WTC11 (cell line): ENCODE measurements at regions not wholly inside any gene's neighbourhood (a gene's known extent, or its start where the extent isn't known, plus 50 kb on each side); places are given as distances from the start of the nearest gene placed in this dataset.

Source experiments
- ATAC-seq: fragments of 200-7000 bp; cut with Tn5 transposase; 2 replicates; pipeline ENCODE4 v1.10.0; 2021; ENCODE audit warnings: mild to moderate bottlenecking, moderate library complexity
- CTCF ChIA-PET: fragments of 300-600 bp; sonication (Branson Sonifier 250); formaldehyde crosslinking; loops from one replicate; lab custom pipeline; 2021; ENCODE audit warnings: antibody characterized with exemption; lab: Charles Lee
- POLR2A ChIA-PET: fragments of 350-600 bp; sonication (Branson Sonifier 250); formaldehyde crosslinking; loops from one replicate; lab custom pipeline; 2021; ENCODE audit warnings: antibody characterized with exemption; lab: Charles Lee
- DNase-seq: peaks from one replicate; pipeline ENCODE4 v3.0.0; 2021; ENCODE audit warnings: low spot score
- H3K27ac Mint-ChIP-seq: 2 replicates; pipeline ENCODE4 v1.8.0; 2021; ENCODE audit warnings: mixed read lengths
- H3K27me3 Mint-ChIP-seq: 2 replicates; pipeline ENCODE4 v1.8.0; 2021; ENCODE audit warnings: low read depth, mild to moderate bottlenecking, moderate library complexity, mixed read lengths
- H3K36me3 Mint-ChIP-seq: 2 replicates; pipeline ENCODE4 v1.8.0; 2021; ENCODE audit warnings: mixed read lengths
- H3K4me1 Mint-ChIP-seq: 2 replicates; pipeline ENCODE4 v1.8.0; 2022; ENCODE audit warnings: mixed read lengths
- H3K4me3 Mint-ChIP-seq: 2 replicates; pipeline ENCODE4 v1.8.0; 2021; ENCODE audit warnings: mild to moderate bottlenecking, moderate library complexity, mixed read lengths
- H3K9me3 Mint-ChIP-seq: 2 replicates; pipeline ENCODE4 v1.8.0; 2021; ENCODE audit warnings: mixed read lengths
- ATF2 ChIP-seq: sonication (generic); formaldehyde crosslinking; IDR thresholded peaks from 2 replicates; pipeline ENCODE4 v1.8.1; 2022; ENCODE audit warnings: low read depth, missing genetic modification reagents, borderline replicate concordance
- ATF6 ChIP-seq: sonication (generic); formaldehyde crosslinking; IDR thresholded peaks from 2 replicates; pipeline ENCODE4 v1.8.1; 2023; ENCODE audit warnings: mild to moderate bottlenecking, missing genetic modification reagents
- CBFB ChIP-seq: sonication (generic); formaldehyde crosslinking; IDR thresholded peaks from 2 replicates; pipeline ENCODE4 v1.8.1; 2022; ENCODE audit warnings: mild to moderate bottlenecking, low read depth, missing genetic modification reagents
- CTCF ChIP-seq: fragments of 200-600 bp; IDR thresholded peaks from 2 replicates; pipeline ENCODE4 v1.8.0; 2022; ENCODE audit warnings: antibody characterized with exemption
- E2F1 ChIP-seq: sonication (generic); formaldehyde crosslinking; IDR thresholded peaks from 2 replicates; pipeline ENCODE4 v1.8.0; 2022; ENCODE audit warnings: mild to moderate bottlenecking, missing genetic modification reagents
- ELF4 ChIP-seq: sonication (generic); formaldehyde crosslinking; IDR thresholded peaks from 2 replicates; pipeline ENCODE4 v1.8.1; 2022; ENCODE audit warnings: low read depth, mild to moderate bottlenecking, moderate library complexity, missing genetic modification reagents
- EMX1 ChIP-seq: fragments of 250-450 bp; sonication (Bioruptor Pico); IDR thresholded peaks from 2 replicates; pipeline ENCODE4 v1.8.0; 2021; ENCODE audit warnings: mild to moderate bottlenecking
- GTF2I ChIP-seq: fragments of 250-450 bp; sonication (Bioruptor Pico); conservative IDR thresholded peaks from 2 replicates; pipeline ENCODE4 v1.4.0; 2021; ENCODE audit warnings: mild to moderate bottlenecking
- HMGXB4 ChIP-seq: sonication (generic); formaldehyde crosslinking; IDR thresholded peaks from 2 replicates; pipeline ENCODE4 v1.8.1; 2023; ENCODE audit warnings: mild to moderate bottlenecking, moderate library complexity, missing genetic modification reagents
- IRF2 ChIP-seq: sonication (generic); formaldehyde crosslinking; IDR thresholded peaks from 2 replicates; pipeline ENCODE4 v1.8.0; 2022; ENCODE audit warnings: low read depth, missing genetic modification reagents, borderline replicate concordance
- JUN ChIP-seq: sonication (generic); formaldehyde crosslinking; IDR thresholded peaks from 2 replicates; pipeline ENCODE4 v1.8.0; 2023; ENCODE audit warnings: mild to moderate bottlenecking, missing genetic modification reagents
- NFATC4 ChIP-seq: fragments of 250-450 bp; sonication (Bioruptor Pico); IDR thresholded peaks from 2 replicates; pipeline ENCODE4 v1.9.0; 2021; ENCODE audit warnings: mild to moderate bottlenecking
- NFE2L1 ChIP-seq: sonication (generic); formaldehyde crosslinking; IDR thresholded peaks from 2 replicates; pipeline ENCODE4 v1.8.1; 2023; ENCODE audit warnings: missing genetic modification reagents
- NR3C1 ChIP-seq: sonication (generic); formaldehyde crosslinking; conservative IDR thresholded peaks from 2 replicates; pipeline ENCODE4 v1.8.1; 2023; ENCODE audit warnings: low read depth, mild to moderate bottlenecking, missing genetic modification reagents
- PRRX2 ChIP-seq: fragments of 250-450 bp; sonication (Bioruptor Pico); IDR thresholded peaks from 2 replicates; pipeline ENCODE4 v1.8.0; 2021; ENCODE audit warnings: mild to moderate bottlenecking
- SMAD3 ChIP-seq: sonication (generic); formaldehyde crosslinking; IDR thresholded peaks from 2 replicates; pipeline ENCODE4 v1.8.0; 2022; ENCODE audit warnings: missing genetic modification reagents, mild to moderate bottlenecking, borderline replicate concordance
- SP1 ChIP-seq: sonication (generic); formaldehyde crosslinking; conservative IDR thresholded peaks from 2 replicates; pipeline ENCODE4 v1.8.1; 2022; ENCODE audit warnings: missing genetic modification reagents
- TEAD4 ChIP-seq: sonication (generic); formaldehyde crosslinking; IDR thresholded peaks from 2 replicates; pipeline ENCODE4 v1.8.0; 2022; ENCODE audit warnings: mild to moderate bottlenecking, missing genetic modification reagents
- USF1 ChIP-seq: sonication (generic); formaldehyde crosslinking; IDR thresholded peaks from 2 replicates; pipeline ENCODE4 v1.8.0; 2022; ENCODE audit warnings: mild to moderate bottlenecking, missing genetic modification reagents
- ZBTB21 ChIP-seq: sonication (generic); formaldehyde crosslinking; IDR thresholded peaks from 2 replicates; pipeline ENCODE4 v1.8.1; 2023; ENCODE audit warnings: mild to moderate bottlenecking, missing genetic modification reagents, borderline replicate concordance

GRCh38 chrX:39704590-39704989 is 393.2 kb downstream of the BCOR start:
- ChIA-PET POLR2A (no interaction called here), CTCF (interaction anchor here (1.0 to 1.1 kb wide), 3 partner anchors 51 to 112 kb away, joined by 3 to 4 read pairs (median 3); no protein-coding TSS in a partner anchor)
- no peak for ATAC-seq
- Mint-ChIP-seq H3K4me1 (no peaks in the 10 kb centered on the region), H3K36me3 (peaks cover 4% of the 10 kb centered on the region; the same call in 1 of the 2 replicates), H3K27ac (no peak overlapping the region), H3K9me3 (peaks cover 12% of the 10 kb centered on the region), H3K27me3 (no peaks in the 10 kb centered on the region), H3K4me3 (no peak overlapping the region)
- TF ChIP-seq USF1 (CRISPR knock-in tag) (no peak), SMAD3 (CRISPR knock-in tag) (no peak), ELF4 (CRISPR knock-in tag) (no peak), SP1 (CRISPR knock-in tag) (no peak), ATF2 (no peak), GTF2I (CRISPR knock-in tag) (no peak), ZBTB21 (CRISPR knock-in tag) (no peak), ATF6 (CRISPR knock-in tag) (no peak), CBFB (CRISPR knock-in tag) (no peak), NR3C1 (CRISPR knock-in tag) (no peak), EMX1 (CRISPR knock-in tag) (no peak), CTCF (no peak), TEAD4 (no peak), NFE2L1 (CRISPR knock-in tag) (no peak), IRF2 (CRISPR knock-in tag) (no peak)
- DNase-seq: no peak

GRCh38 chrX:39705290-39705689 is 392.5 kb downstream of the BCOR start:
- no peak for TF ChIP-seq ATF6 (CRISPR knock-in tag)
- peak; percentile 58; the same call in 1 of the 2 replicates for ATAC-seq
- Mint-ChIP-seq H3K4me1 (no peaks in the 10 kb centered on the region), H3K27ac (no peak overlapping the region), H3K9me3 (peaks cover 16% of the 10 kb centered on the region), H3K4me3 (no peak overlapping the region), H3K27me3 (no peaks in the 10 kb centered on the region; the same call in 1 of the 2 replicates), H3K36me3 (peaks cover 4% of the 10 kb centered on the region; the same call in 1 of the 2 replicates)
- POLR2A ChIA-PET: no interaction called here
- CTCF ChIA-PET: interaction anchor here (0.9 to 1.1 kb wide), 5 partner anchors 52 to 228 kb away, joined by 3 to 4 read pairs (median 3); no protein-coding TSS in a partner anchor
- DNase-seq: no peak

- CTCF ChIA-PET: no interaction called here
- H3K4me1 Mint-ChIP-seq: no peaks in the 10 kb centered on the region
- DNase-seq: no peak
- H3K36me3 Mint-ChIP-seq: peaks cover 4% of the 10 kb centered on the region; the same call in 1 of the 2 replicates
- no peak overlapping the region for H3K27ac Mint-ChIP-seq
- no peak overlapping the region for H3K4me3 Mint-ChIP-seq
- POLR2A ChIA-PET: no interaction called here
- H3K9me3 Mint-ChIP-seq: peaks cover 19% of the 10 kb centered on the region
- no peaks in the 10 kb centered on the region; the same call in 1 of the 2 replicates for H3K27me3 Mint-ChIP-seq
- no peak for ATAC-seq
- TF ChIP-seq JUN (CRISPR knock-in tag): no peak
- TF ChIP-seq HMGXB4 (CRISPR knock-in tag): no peak
- no peak for TF ChIP-seq SMAD3 (CRISPR knock-in tag)
- no peak for TF ChIP-seq ATF2
- no peak for TF ChIP-seq PRRX2 (CRISPR knock-in tag)
- TF ChIP-seq NFATC4 (CRISPR knock-in tag): no peak
- TF ChIP-seq SP1 (CRISPR knock-in tag): no peak
- TF ChIP-seq E2F1 (CRISPR knock-in tag): no peak
Observed at GRCh38 chrX:39709364-39709763, 388.4 kb downstream of the BCOR start.
